ENCODE measurements at regions not wholly inside any gene's neighbourhood (a gene's known extent, or its start where the extent isn't known, plus 50 kb on each side); places are given as distances from the start of the nearest gene placed in this dataset.

DNA sequence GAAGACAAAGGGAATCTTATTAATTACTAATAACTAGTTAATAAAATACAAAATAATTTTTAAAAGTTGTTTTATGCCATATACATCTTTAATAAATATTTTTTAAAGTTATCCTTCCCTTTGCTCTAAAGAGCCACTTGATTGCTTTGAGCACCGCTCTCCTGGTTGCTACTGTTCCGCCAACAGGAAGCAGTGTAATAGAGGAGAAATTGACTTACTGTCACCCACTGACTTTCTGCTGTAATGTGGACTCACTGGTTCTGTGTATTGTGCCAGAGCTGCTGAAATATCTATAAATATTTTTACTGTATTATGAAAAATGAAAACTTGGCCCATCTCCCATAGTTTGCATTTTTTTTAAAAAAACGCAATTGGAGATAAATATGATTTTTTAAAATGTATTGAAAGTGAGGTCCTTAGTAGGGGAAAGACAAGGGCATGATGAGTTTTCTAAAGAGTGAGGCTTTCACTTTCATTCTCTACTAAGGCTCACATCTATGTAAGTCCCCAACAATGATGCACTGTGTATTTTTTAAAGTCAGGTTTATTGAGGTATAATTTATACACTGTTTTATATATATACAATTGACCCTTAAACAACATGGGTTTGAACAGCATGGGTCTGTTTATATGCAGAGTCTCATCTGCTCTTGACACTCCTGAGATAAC, 100.5 kb downstream of the NPY start:
- TF ChIP-seq GABPA (IDR thresholded peaks at IDR 0.05; ENCODE audit: low read depth) (no peak), EP300 (IDR thresholded peaks at IDR 0.05; ENCODE audit: borderline replicate concordance in 1 of 2, low read depth in 1 of 2, low read length in 1 of 2) (no peak), RFX5 (IDR thresholded peaks at IDR 0.05; ENCODE audit: low read length) (no peak), RXRA (IDR thresholded peaks at IDR 0.05; ENCODE audit: borderline replicate concordance, low read depth) (no peak), POLR2AphosphoS5 (IDR thresholded peaks at IDR 0.05; ENCODE audit: low read depth, low read length) (no peak), EZH2phosphoT487 (IDR thresholded peaks at IDR 0.05; ENCODE audit: borderline replicate concordance, low read depth) (no peak)
- TF ChIP-seq, protein P1, sequence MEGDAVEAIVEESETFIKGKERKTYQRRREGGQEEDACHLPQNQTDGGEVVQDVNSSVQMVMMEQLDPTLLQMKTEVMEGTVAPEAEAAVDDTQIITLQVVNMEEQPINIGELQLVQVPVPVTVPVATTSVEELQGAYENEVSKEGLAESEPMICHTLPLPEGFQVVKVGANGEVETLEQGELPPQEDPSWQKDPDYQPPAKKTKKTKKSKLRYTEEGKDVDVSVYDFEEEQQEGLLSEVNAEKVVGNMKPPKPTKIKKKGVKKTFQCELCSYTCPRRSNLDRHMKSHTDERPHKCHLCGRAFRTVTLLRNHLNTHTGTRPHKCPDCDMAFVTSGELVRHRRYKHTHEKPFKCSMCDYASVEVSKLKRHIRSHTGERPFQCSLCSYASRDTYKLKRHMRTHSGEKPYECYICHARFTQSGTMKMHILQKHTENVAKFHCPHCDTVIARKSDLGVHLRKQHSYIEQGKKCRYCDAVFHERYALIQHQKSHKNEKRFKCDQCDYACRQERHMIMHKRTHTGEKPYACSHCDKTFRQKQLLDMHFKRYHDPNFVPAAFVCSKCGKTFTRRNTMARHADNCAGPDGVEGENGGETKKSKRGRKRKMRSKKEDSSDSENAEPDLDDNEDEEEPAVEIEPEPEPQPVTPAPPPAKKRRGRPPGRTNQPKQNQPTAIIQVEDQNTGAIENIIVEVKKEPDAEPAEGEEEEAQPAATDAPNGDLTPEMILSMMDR (IDR thresholded peaks at IDR 0.05) = no peak
- TF ChIP-seq, protein P2, sequence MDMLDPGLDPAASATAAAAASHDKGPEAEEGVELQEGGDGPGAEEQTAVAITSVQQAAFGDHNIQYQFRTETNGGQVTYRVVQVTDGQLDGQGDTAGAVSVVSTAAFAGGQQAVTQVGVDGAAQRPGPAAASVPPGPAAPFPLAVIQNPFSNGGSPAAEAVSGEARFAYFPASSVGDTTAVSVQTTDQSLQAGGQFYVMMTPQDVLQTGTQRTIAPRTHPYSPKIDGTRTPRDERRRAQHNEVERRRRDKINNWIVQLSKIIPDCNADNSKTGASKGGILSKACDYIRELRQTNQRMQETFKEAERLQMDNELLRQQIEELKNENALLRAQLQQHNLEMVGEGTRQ (IDR thresholded peaks at IDR 0.05; ENCODE audit: borderline replicate concordance, low read depth, low read length) = no peak

All from SK-N-SH (cell line).